Thymus (tissue), 11 donors: ENCODE measurements at regions not wholly inside any gene's neighbourhood (a gene's known extent, or its start where the extent isn't known, plus 50 kb on each side); places are given as distances from the start of the nearest gene placed in this dataset.

Experiments
- DNase-seq, 9 donors: peaks; one replicate each; pipeline ENCODE4 v3.0.0-alpha.2; 2013; ENCODE audit warnings: low spot score in 9 of 9, low read depth in 6 of 9, missing footprints in 1 of 9
- H3K27ac ChIP-seq, 2 donors: one replicate each; pipeline ENCODE4 v1.5.1; 2013; ENCODE audit warnings: control low read depth in 1 of 2, low read depth in 1 of 2, low read length in 1 of 2, mild to moderate bottlenecking in 1 of 2, moderate library complexity in 1 of 2
- H3K27me3 ChIP-seq, 2 donors: one replicate each; pipeline ENCODE4 v1.5.1; 2013; ENCODE audit warnings: low read length in 1 of 2; ENCODE audit not compliant: control insufficient read depth in 2 of 2, insufficient read depth in 1 of 2
- H3K36me3 ChIP-seq, 2 donors: one replicate each; pipeline ENCODE4 v1.5.1; 2013; ENCODE audit warnings: low read length in 1 of 2, mild to moderate bottlenecking in 1 of 2, moderate library complexity in 1 of 2; ENCODE audit not compliant: control insufficient read depth in 2 of 2, insufficient read depth in 2 of 2
- H3K4me1 ChIP-seq, 2 donors: one replicate each; pipeline ENCODE4 v1.5.1; 2013; ENCODE audit warnings: low read length in 2 of 2; ENCODE audit not compliant: control insufficient read depth in 2 of 2, insufficient read depth in 2 of 2
- H3K4me3 ChIP-seq, 2 donors: one replicate each; pipeline ENCODE4 v1.5.1; 2013; ENCODE audit warnings: low read length in 2 of 2, control low read depth in 1 of 2, mild to moderate bottlenecking in 1 of 2
- H3K9me3 ChIP-seq, 2 donors: one replicate each; pipeline ENCODE4 v1.5.1; 2013; ENCODE audit warnings: low read length in 1 of 2, mild to moderate bottlenecking in 1 of 2; ENCODE audit not compliant: control insufficient read depth in 2 of 2, insufficient read depth in 1 of 2
- WGBS: extraction: QIAGEN DNeasy Blood & Tissue Kit; methylation state at CpG from one replicate; pipeline ENCODE4 v1.1.7; 2013; 5-methylcytosine and 5-hydroxymethylcytosine counted together
- donor health status: healthy.

- H3K4me1 ChIP-seq, result no peaks in the 10 kb centered on the region
- H3K9me3 ChIP-seq, result peaks cover 2 to 6% of the 10 kb centered on the region in 2 donors
- no peaks in the 10 kb centered on the region for H3K36me3 ChIP-seq
- no peaks in the 10 kb centered on the region for H3K27me3 ChIP-seq
- H3K27ac ChIP-seq, result no peak overlapping the region
- 43% methylated on average over 1 of the region's 1 CpG for WGBS
- DNase-seq, result no peak
- H3K4me3 ChIP-seq, result no peak overlapping the region
Measured at GRCh38 chr5:17340819-17341218, 123.4 kb downstream of the BASP1 start.

GRCh38 chr5:17343675-17344074 lies 126.2 kb downstream of the BASP1 start:
- Histone ChIP-seq H3K9me3 (no peaks in the 10 kb centered on the region), H3K4me1 (no peaks in the 10 kb centered on the region)
- 73% methylated on average over 2 of the region's 2 CpGs for WGBS

GRCh38 chr5:17346811-17347210 lies 129.4 kb downstream of the BASP1 start:
- Histone ChIP-seq H3K27me3 (no peaks in the 10 kb centered on the region), H3K4me3 (no peak overlapping the region), H3K27ac (no peak overlapping the region), H3K36me3 (no peaks in the 10 kb centered on the region), H3K4me1 (no peaks in the 10 kb centered on the region), H3K9me3 (no peaks in the 10 kb centered on the region)
- DNase-seq, result no peak
- 89% methylated on average over 2 of the region's 2 CpGs for WGBS

More at GRCh38 chr5:17343675-17344074, 126.2 kb downstream of the BASP1 start:
- Histone ChIP-seq H3K4me3 (no peak overlapping the region), H3K36me3 (no peaks in the 10 kb centered on the region), H3K27me3 (no peaks in the 10 kb centered on the region), H3K27ac (no peak overlapping the region)
- DNase-seq, result peak in 4 of 9 donors; percentile 2 to 33 (median 5)

- DNase-seq, result no peak
- H3K36me3 ChIP-seq, result no peaks in the 10 kb centered on the region
- H3K27me3 ChIP-seq, result no peaks in the 10 kb centered on the region
- H3K9me3 ChIP-seq, result peaks cover 0 to 4% of the 10 kb centered on the region in 2 donors
- no peak overlapping the region for H3K4me3 ChIP-seq
- 72% methylated on average over 3 of the region's 3 CpGs for WGBS
- H3K4me1 ChIP-seq, result no peaks in the 10 kb centered on the region
- no peak overlapping the region for H3K27ac ChIP-seq
Measured at GRCh38 chr5:17352223-17352622, 134.8 kb downstream of the BASP1 start.

- 98% methylated on average over 32 of the region's 32 CpGs for WGBS
- no peak overlapping the region for H3K4me3 ChIP-seq
- peaks cover 0 to 4% of the 10 kb centered on the region in 2 donors for H3K9me3 ChIP-seq
- no peak overlapping the region for H3K27ac ChIP-seq
- no peaks in the 10 kb centered on the region for H3K27me3 ChIP-seq
- H3K36me3 ChIP-seq, result no peaks in the 10 kb centered on the region
- no peak for DNase-seq
- H3K4me1 ChIP-seq, result no peaks in the 10 kb centered on the region
Measured at GRCh38 chr5:17354265-17354664, 136.8 kb downstream of the BASP1 start.

GRCh38 chr5:17355586-17356346 lies 138.3 kb downstream of the BASP1 start:
- H3K4me1 ChIP-seq, result no peaks in the 10 kb centered on the region
- H3K4me3 ChIP-seq, result no peak overlapping the region
- no peaks in the 10 kb centered on the region for H3K36me3 ChIP-seq
- peaks cover 0 to 4% of the 10 kb centered on the region in 2 donors for H3K9me3 ChIP-seq
- DNase-seq, result no peak
- WGBS, result 84% methylated on average over 3 of the region's 3 CpGs
- no peak overlapping the region for H3K27ac ChIP-seq
- no peaks in the 10 kb centered on the region for H3K27me3 ChIP-seq

- H3K27ac ChIP-seq, result no peak overlapping the region
- H3K9me3 ChIP-seq, result peaks cover 0 to 4% of the 10 kb centered on the region in 2 donors
- H3K27me3 ChIP-seq, result no peaks in the 10 kb centered on the region
- no peaks in the 10 kb centered on the region for H3K36me3 ChIP-seq
- no peak for DNase-seq
- H3K4me3 ChIP-seq, result no peak overlapping the region
- WGBS, result 91% methylated on average over 1 of the region's 1 CpG
- H3K4me1 ChIP-seq, result no peaks in the 10 kb centered on the region
Measured at GRCh38 chr5:17356551-17356950, 139.1 kb downstream of the BASP1 start.

GRCh38 chr5:17357504-17357903 lies 140.1 kb downstream of the BASP1 start:
- Histone ChIP-seq H3K4me3 (no peak overlapping the region), H3K9me3 (peaks cover 0 to 4% of the 10 kb centered on the region in 2 donors), H3K27me3 (no peaks in the 10 kb centered on the region), H3K4me1 (no peaks in the 10 kb centered on the region), H3K27ac (no peak overlapping the region), H3K36me3 (no peaks in the 10 kb centered on the region)
- DNase-seq, result no peak
- WGBS, result 95% methylated on average over 3 of the region's 3 CpGs

- H3K4me1 ChIP-seq, result no peaks in the 10 kb centered on the region
Measured at GRCh38 chr5:17358031-17358430, 140.0 kb upstream of the TAF11L2 start.

More at GRCh38 chr5:17358031-17358430, 140.0 kb upstream of the TAF11L2 start:
- WGBS, result 98% methylated on average over 3 of the region's 3 CpGs
- no peaks in the 10 kb centered on the region for H3K36me3 ChIP-seq
- H3K27ac ChIP-seq, result no peak overlapping the region
- no peaks in the 10 kb centered on the region for H3K27me3 ChIP-seq
- DNase-seq, result no peak
- peaks cover 0 to 4% of the 10 kb centered on the region in 2 donors for H3K9me3 ChIP-seq
- no peak overlapping the region for H3K4me3 ChIP-seq
